ENCODE measurements at regions not wholly inside any gene's neighbourhood (a gene's known extent, or its start where the extent isn't known, plus 50 kb on each side); places are given as distances from the start of the nearest gene placed in this dataset.

- Histone ChIP-seq H3K4me3 (ENCODE audit: control insufficient read depth in 1 of 2, extremely low read depth in 1 of 2, low read length in 1 of 2) (no peak overlapping the region), H3K36me3 (ENCODE audit: control insufficient read depth in 2 of 2, extremely low read depth in 1 of 2, insufficient read depth in 1 of 2, low read length in 1 of 2) (no peaks in the 10 kb centered on the region), H3K4me1 (ENCODE audit: control insufficient read depth in 1 of 2, extremely low read depth in 1 of 2, insufficient read depth in 2 of 2, low read length in 2 of 2) (no peaks in the 10 kb centered on the region), H3K27ac (ENCODE audit: low read length) (no peak overlapping the region), H3K27me3 (replicated peaks in 1 of 2; ENCODE audit: control insufficient read depth in 2 of 2, extremely low read depth in 1 of 2, insufficient read depth in 2 of 2, low read length in 1 of 2) (no peaks in the 10 kb centered on the region), H3K9me3 (no peaks in the 10 kb centered on the region)
- peaks cover 0 to 8% (median 4%) of the 10 kb centered on the region in 3 donors for H3K9me3 Mint-ChIP-seq
- ChIA-PET POLR2A (no interaction called here), CTCF (no interaction called here)
- ATAC-seq (replicated peaks in 1 of 4) (no peak), DNase-seq (no peak)
- H3K27ac Mint-ChIP-seq, result no peak overlapping the region
- H3K36me3 Mint-ChIP-seq, result no peaks in the 10 kb centered on the region
- H3K4me1 Mint-ChIP-seq, result peaks cover 0 to 4% (median 2%) of the 10 kb centered on the region in 3 donors
- no peak overlapping the region for H3K4me3 Mint-ChIP-seq
- H3K27me3 Mint-ChIP-seq, result no peaks in the 10 kb centered on the region
- WGBS (ENCODE audit: insufficient coverage), result 20% methylated on average over 1 of the region's 2 CpGs
Observed at GRCh38 chr14:39875028-39875427, 442.8 kb upstream of the FBXO33 start.

GRCh38 chr14:39873791-39874190 is 441.6 kb upstream of the FBXO33 start:
- no peaks in the 10 kb centered on the region for H3K36me3 ChIP-seq (ENCODE audit: control insufficient read depth in 2 of 2, extremely low read depth in 1 of 2, insufficient read depth in 1 of 2, low read length in 1 of 2)
- no peak overlapping the region for H3K4me3 ChIP-seq (ENCODE audit: control insufficient read depth in 1 of 2, extremely low read depth in 1 of 2, low read length in 1 of 2)
- Mint-ChIP-seq H3K4me1 (peaks cover 0 to 4% (median 2%) of the 10 kb centered on the region in 3 donors), H3K36me3 (no peaks in the 10 kb centered on the region), H3K27ac (no peak overlapping the region), H3K4me3 (no peak overlapping the region), H3K9me3 (peaks cover 0 to 8% (median 4%) of the 10 kb centered on the region in 3 donors), H3K27me3 (no peaks in the 10 kb centered on the region)
- ChIA-PET CTCF (no interaction called here), POLR2A (no interaction called here)
- H3K27ac ChIP-seq (ENCODE audit: low read length), result no peak overlapping the region
- DNase-seq, result no peak
- no peak for ATAC-seq (replicated peaks in 1 of 4)
- H3K27me3 ChIP-seq (replicated peaks in 1 of 2; ENCODE audit: control insufficient read depth in 2 of 2, extremely low read depth in 1 of 2, insufficient read depth in 2 of 2, low read length in 1 of 2), result no peaks in the 10 kb centered on the region
- WGBS (ENCODE audit: insufficient coverage), result 50% methylated on average over 1 of the region's 1 CpG
- H3K9me3 ChIP-seq, result no peaks in the 10 kb centered on the region
- H3K4me1 ChIP-seq (ENCODE audit: control insufficient read depth in 1 of 2, extremely low read depth in 1 of 2, insufficient read depth in 2 of 2, low read length in 2 of 2), result no peaks in the 10 kb centered on the region

DNA sequence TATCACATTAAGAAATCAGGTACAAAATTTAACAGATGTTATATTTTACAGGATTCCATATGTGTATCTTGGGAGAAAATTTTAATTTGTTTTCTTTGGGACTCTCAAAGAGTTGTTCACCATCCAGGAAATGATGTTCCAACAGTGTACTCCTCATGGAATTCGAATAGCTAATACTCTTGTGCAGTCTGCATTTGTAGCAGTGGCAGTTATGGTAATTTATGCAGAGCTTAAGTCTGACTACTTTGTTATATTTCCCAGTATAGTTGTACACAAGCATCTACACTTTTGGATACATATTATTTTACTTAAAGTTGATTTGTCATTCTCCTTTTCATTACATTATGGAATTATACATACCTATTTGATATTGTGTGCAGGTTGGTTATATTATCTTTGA is 436.7 kb upstream of the FBXO33 start:
- Histone ChIP-seq H3K9me3 (no peaks in the 10 kb centered on the region), H3K27ac (ENCODE audit: low read length) (no peak overlapping the region), H3K36me3 (ENCODE audit: control insufficient read depth in 2 of 2, extremely low read depth in 1 of 2, insufficient read depth in 1 of 2, low read length in 1 of 2) (no peaks in the 10 kb centered on the region), H3K4me1 (ENCODE audit: control insufficient read depth in 1 of 2, extremely low read depth in 1 of 2, insufficient read depth in 2 of 2, low read length in 2 of 2) (no peaks in the 10 kb centered on the region), H3K27me3 (replicated peaks in 1 of 2; ENCODE audit: control insufficient read depth in 2 of 2, extremely low read depth in 1 of 2, insufficient read depth in 2 of 2, low read length in 1 of 2) (no peaks in the 10 kb centered on the region), H3K4me3 (ENCODE audit: control insufficient read depth in 1 of 2, extremely low read depth in 1 of 2, low read length in 1 of 2) (no peak overlapping the region)
- POLR2A ChIA-PET, result no interaction called here
- ATAC-seq (replicated peaks in 1 of 4) (no peak), DNase-seq (no peak)
- CTCF ChIA-PET, result no interaction called here
- 40% methylated on average over 1 of the region's 1 CpG for WGBS (ENCODE audit: insufficient coverage)
- no peak overlapping the region for H3K4me3 Mint-ChIP-seq
- peaks cover 0 to 11% (median 4%) of the 10 kb centered on the region in 3 donors for H3K9me3 Mint-ChIP-seq
- H3K4me1 Mint-ChIP-seq, result no peaks in the 10 kb centered on the region
- no peak overlapping the region for H3K27ac Mint-ChIP-seq
- no peaks in the 10 kb centered on the region for H3K36me3 Mint-ChIP-seq
- H3K27me3 Mint-ChIP-seq, result no peaks in the 10 kb centered on the region

GRCh38 chr14:39868251-39868650 is 436.0 kb upstream of the FBXO33 start:
- POLR2A ChIA-PET, result no interaction called here
- Histone ChIP-seq H3K27me3 (replicated peaks in 1 of 2; ENCODE audit: control insufficient read depth in 2 of 2, extremely low read depth in 1 of 2, insufficient read depth in 2 of 2, low read length in 1 of 2) (no peaks in the 10 kb centered on the region), H3K4me1 (ENCODE audit: control insufficient read depth in 1 of 2, extremely low read depth in 1 of 2, insufficient read depth in 2 of 2, low read length in 2 of 2) (no peaks in the 10 kb centered on the region), H3K4me3 (ENCODE audit: control insufficient read depth in 1 of 2, extremely low read depth in 1 of 2, low read length in 1 of 2) (no peak overlapping the region), H3K27ac (ENCODE audit: low read length) (no peak overlapping the region), H3K36me3 (ENCODE audit: control insufficient read depth in 2 of 2, extremely low read depth in 1 of 2, insufficient read depth in 1 of 2, low read length in 1 of 2) (no peaks in the 10 kb centered on the region), H3K9me3 (no peaks in the 10 kb centered on the region)
- no peaks in the 10 kb centered on the region for H3K4me1 Mint-ChIP-seq
- no peak overlapping the region for H3K4me3 Mint-ChIP-seq
- 68% methylated on average over 3 of the region's 3 CpGs for WGBS (ENCODE audit: insufficient coverage)
- ATAC-seq (replicated peaks in 1 of 4) (no peak), DNase-seq (no peak)
- no peaks in the 10 kb centered on the region for H3K27me3 Mint-ChIP-seq
- no peak overlapping the region for H3K27ac Mint-ChIP-seq
- peaks cover 0 to 11% (median 4%) of the 10 kb centered on the region in 3 donors for H3K9me3 Mint-ChIP-seq
- no peaks in the 10 kb centered on the region for H3K36me3 Mint-ChIP-seq
- CTCF ChIA-PET, result no interaction called here

DNA sequence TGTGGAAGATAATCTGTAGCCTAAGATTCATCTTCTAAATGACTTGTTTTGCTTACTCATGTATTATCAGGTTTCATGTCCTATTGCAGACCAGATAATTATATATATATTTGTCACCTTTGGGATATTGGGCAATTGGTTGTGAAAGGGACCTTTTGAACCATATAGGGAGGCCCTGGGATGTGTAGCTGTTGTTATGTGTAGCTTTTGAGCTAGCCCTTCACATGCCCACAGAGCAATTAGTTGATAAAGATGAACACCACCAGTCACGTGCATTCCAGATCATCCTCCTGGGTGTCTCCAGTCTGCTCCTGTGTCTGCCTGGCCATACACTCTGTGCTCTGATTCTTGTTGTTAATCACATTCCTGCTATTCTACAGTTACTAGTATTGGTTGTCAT is 431.2 kb upstream of the FBXO33 start:
- Mint-ChIP-seq H3K27me3 (no peaks in the 10 kb centered on the region), H3K36me3 (no peaks in the 10 kb centered on the region), H3K4me3 (no peak overlapping the region), H3K27ac (no peak overlapping the region), H3K4me1 (no peaks in the 10 kb centered on the region), H3K9me3 (peaks cover 0 to 3% (median 0%) of the 10 kb centered on the region in 3 donors)
- H3K27me3 ChIP-seq (replicated peaks in 1 of 2; ENCODE audit: control insufficient read depth in 2 of 2, extremely low read depth in 1 of 2, insufficient read depth in 2 of 2, low read length in 1 of 2), result no peaks in the 10 kb centered on the region
- H3K27ac ChIP-seq (ENCODE audit: low read length), result no peak overlapping the region
- no peak for DNase-seq
- WGBS (ENCODE audit: insufficient coverage), result no CpG with 5 or more reads among the region's 1 CpG
- ChIA-PET POLR2A (no interaction called here), CTCF (no interaction called here)
- no peaks in the 10 kb centered on the region for H3K4me1 ChIP-seq (ENCODE audit: control insufficient read depth in 1 of 2, extremely low read depth in 1 of 2, insufficient read depth in 2 of 2, low read length in 2 of 2)
- no peak overlapping the region for H3K4me3 ChIP-seq (ENCODE audit: control insufficient read depth in 1 of 2, extremely low read depth in 1 of 2, low read length in 1 of 2)
- no peak for ATAC-seq (replicated peaks in 1 of 4)
- no peaks in the 10 kb centered on the region for H3K36me3 ChIP-seq (ENCODE audit: control insufficient read depth in 2 of 2, extremely low read depth in 1 of 2, insufficient read depth in 1 of 2, low read length in 1 of 2)
- H3K9me3 ChIP-seq, result no peaks in the 10 kb centered on the region

- Histone ChIP-seq H3K36me3 (ENCODE audit: control insufficient read depth in 2 of 2, extremely low read depth in 1 of 2, insufficient read depth in 1 of 2, low read length in 1 of 2) (no peaks in the 10 kb centered on the region), H3K27me3 (replicated peaks in 1 of 2; ENCODE audit: control insufficient read depth in 2 of 2, extremely low read depth in 1 of 2, insufficient read depth in 2 of 2, low read length in 1 of 2) (no peaks in the 10 kb centered on the region), H3K4me1 (ENCODE audit: control insufficient read depth in 1 of 2, extremely low read depth in 1 of 2, insufficient read depth in 2 of 2, low read length in 2 of 2) (no peaks in the 10 kb centered on the region), H3K27ac (ENCODE audit: low read length) (no peak overlapping the region), H3K9me3 (no peaks in the 10 kb centered on the region), H3K4me3 (ENCODE audit: control insufficient read depth in 1 of 2, extremely low read depth in 1 of 2, low read length in 1 of 2) (no peak overlapping the region)
- ATAC-seq (replicated peaks in 1 of 4) (no peak), DNase-seq (no peak)
- Mint-ChIP-seq H3K36me3 (no peaks in the 10 kb centered on the region), H3K9me3 (peaks cover 0 to 3% (median 0%) of the 10 kb centered on the region in 3 donors), H3K4me3 (no peak overlapping the region), H3K27ac (no peak overlapping the region), H3K4me1 (no peaks in the 10 kb centered on the region), H3K27me3 (no peaks in the 10 kb centered on the region)
- ChIA-PET CTCF (no interaction called here), POLR2A (no interaction called here)
- WGBS (ENCODE audit: insufficient coverage), result 79% methylated on average over 2 of the region's 2 CpGs
Observed at GRCh38 chr14:39861696-39862095, 429.5 kb upstream of the FBXO33 start.

- Mint-ChIP-seq H3K9me3 (peaks cover 0 to 3% (median 0%) of the 10 kb centered on the region in 3 donors), H3K4me1 (no peaks in the 10 kb centered on the region), H3K4me3 (no peak overlapping the region), H3K36me3 (no peaks in the 10 kb centered on the region), H3K27ac (no peak overlapping the region), H3K27me3 (no peaks in the 10 kb centered on the region)
- ChIA-PET POLR2A (no interaction called here), CTCF (no interaction called here)
- no peak overlapping the region for H3K27ac ChIP-seq (ENCODE audit: low read length)
- ATAC-seq (replicated peaks in 1 of 4) (no peak), DNase-seq (no peak)
- no peaks in the 10 kb centered on the region for H3K9me3 ChIP-seq
- H3K36me3 ChIP-seq (ENCODE audit: control insufficient read depth in 2 of 2, extremely low read depth in 1 of 2, insufficient read depth in 1 of 2, low read length in 1 of 2), result no peaks in the 10 kb centered on the region
- no peaks in the 10 kb centered on the region for H3K27me3 ChIP-seq (replicated peaks in 1 of 2; ENCODE audit: control insufficient read depth in 2 of 2, extremely low read depth in 1 of 2, insufficient read depth in 2 of 2, low read length in 1 of 2)
- no CpG with 5 or more reads among the region's 4 CpGs for WGBS (ENCODE audit: insufficient coverage)
- no peak overlapping the region for H3K4me3 ChIP-seq (ENCODE audit: control insufficient read depth in 1 of 2, extremely low read depth in 1 of 2, low read length in 1 of 2)
- no peaks in the 10 kb centered on the region for H3K4me1 ChIP-seq (ENCODE audit: control insufficient read depth in 1 of 2, extremely low read depth in 1 of 2, insufficient read depth in 2 of 2, low read length in 2 of 2)
Observed at GRCh38 chr14:39861229-39861600, 429.0 kb upstream of the FBXO33 start.
